Lower leg skin (tissue), 4 donors: ENCODE measurements at regions not wholly inside any gene's neighbourhood (a gene's known extent, or its start where the extent isn't known, plus 50 kb on each side); places are given as distances from the start of the nearest gene placed in this dataset.

Experiments used
- DNase-seq, 2 donors: peaks; one replicate each; pipeline ENCODE4 v3.0.0-alpha.2; 2019; ENCODE audit warnings: low spot score in 2 of 2
- H3K4me3 ChIP-seq: fragments of 200-600 bp; sonication (generic); 2 replicates; pipeline ENCODE4 v1.5.1; 2017; ENCODE audit warnings: mild to moderate bottlenecking, low read depth; ENCODE audit not compliant: poor library complexity, severe bottlenecking
- POLR2A ChIP-seq, 2 donors: fragments of 450-650 bp; IDR thresholded peaks; one replicate each; pipeline ENCODE4 v1.6.1; 2016 to 2017; ENCODE audit warnings: antibody characterized with exemption in 2 of 2, mild to moderate bottlenecking in 1 of 2, moderate library complexity in 1 of 2
- WGBS, 2 donors: methylation state at CpG; one replicate each; pipeline ENCODE4 v1.1.5; 2018; 5-methylcytosine and 5-hydroxymethylcytosine counted together
- intact Hi-C: fragments of 100-400 bp; cut with DNase I; formaldehyde crosslinking; loops from one replicate; pipeline ENCODE4 v1.15.0; 2023; ENCODE audit warnings: low total_unique reads
- TF ChIP-seq, protein P1 (sequence below), 3 donors: fragments of 450-650 bp; IDR thresholded peaks; one replicate each; pipeline ENCODE4 v1.5.1; 2016; ENCODE audit warnings: antibody characterized with exemption in 3 of 3, mild to moderate bottlenecking in 3 of 3, moderate library complexity in 2 of 3

- H3K4me3 ChIP-seq = no peak overlapping the region
- TF ChIP-seq POLR2A (IDR thresholded peaks at IDR 0.05) = no peak
- TF ChIP-seq, protein P1, sequence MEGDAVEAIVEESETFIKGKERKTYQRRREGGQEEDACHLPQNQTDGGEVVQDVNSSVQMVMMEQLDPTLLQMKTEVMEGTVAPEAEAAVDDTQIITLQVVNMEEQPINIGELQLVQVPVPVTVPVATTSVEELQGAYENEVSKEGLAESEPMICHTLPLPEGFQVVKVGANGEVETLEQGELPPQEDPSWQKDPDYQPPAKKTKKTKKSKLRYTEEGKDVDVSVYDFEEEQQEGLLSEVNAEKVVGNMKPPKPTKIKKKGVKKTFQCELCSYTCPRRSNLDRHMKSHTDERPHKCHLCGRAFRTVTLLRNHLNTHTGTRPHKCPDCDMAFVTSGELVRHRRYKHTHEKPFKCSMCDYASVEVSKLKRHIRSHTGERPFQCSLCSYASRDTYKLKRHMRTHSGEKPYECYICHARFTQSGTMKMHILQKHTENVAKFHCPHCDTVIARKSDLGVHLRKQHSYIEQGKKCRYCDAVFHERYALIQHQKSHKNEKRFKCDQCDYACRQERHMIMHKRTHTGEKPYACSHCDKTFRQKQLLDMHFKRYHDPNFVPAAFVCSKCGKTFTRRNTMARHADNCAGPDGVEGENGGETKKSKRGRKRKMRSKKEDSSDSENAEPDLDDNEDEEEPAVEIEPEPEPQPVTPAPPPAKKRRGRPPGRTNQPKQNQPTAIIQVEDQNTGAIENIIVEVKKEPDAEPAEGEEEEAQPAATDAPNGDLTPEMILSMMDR (IDR thresholded peaks at IDR 0.05) = no peak
- 50 to 55% methylated on average over 13 of the region's 13 CpGs for WGBS, 2 donors
- DNase-seq = no peak
- intact Hi-C loops = no loop called here
These were observed 204.6 kb upstream of the IL12A start for GRCh38 chr3:159783780-159784742.

DNA sequence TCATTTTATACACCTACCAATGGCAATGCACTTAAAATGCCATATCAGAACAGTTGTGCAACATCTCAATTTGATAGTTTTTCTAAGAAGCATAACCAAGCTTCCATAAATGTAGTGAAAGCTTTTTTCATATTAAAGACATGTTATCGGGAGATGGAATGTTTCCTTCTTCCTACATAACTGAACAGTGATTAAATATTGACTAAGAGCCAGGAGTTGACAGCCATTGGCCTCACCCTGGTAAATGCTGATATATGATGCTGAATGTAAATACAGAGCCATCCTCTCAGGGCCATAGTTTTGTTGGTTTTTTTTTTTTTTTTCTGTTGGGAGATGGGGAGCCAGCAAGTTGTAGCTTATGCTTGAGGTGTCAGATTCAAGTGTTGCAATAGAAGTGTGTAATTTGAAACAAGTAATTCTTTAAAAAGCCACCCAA, 203.3 kb upstream of the IL12A start:
- intact Hi-C loops = no loop called here
- no peak for DNase-seq
- TF ChIP-seq, protein P1 (IDR thresholded peaks at IDR 0.05) = no peak
- no peak for TF ChIP-seq POLR2A (IDR thresholded peaks at IDR 0.05)
- 38 to 43% methylated on average over 1 of the region's 1 CpG for WGBS, 2 donors
- no peak overlapping the region for H3K4me3 ChIP-seq

DNA sequence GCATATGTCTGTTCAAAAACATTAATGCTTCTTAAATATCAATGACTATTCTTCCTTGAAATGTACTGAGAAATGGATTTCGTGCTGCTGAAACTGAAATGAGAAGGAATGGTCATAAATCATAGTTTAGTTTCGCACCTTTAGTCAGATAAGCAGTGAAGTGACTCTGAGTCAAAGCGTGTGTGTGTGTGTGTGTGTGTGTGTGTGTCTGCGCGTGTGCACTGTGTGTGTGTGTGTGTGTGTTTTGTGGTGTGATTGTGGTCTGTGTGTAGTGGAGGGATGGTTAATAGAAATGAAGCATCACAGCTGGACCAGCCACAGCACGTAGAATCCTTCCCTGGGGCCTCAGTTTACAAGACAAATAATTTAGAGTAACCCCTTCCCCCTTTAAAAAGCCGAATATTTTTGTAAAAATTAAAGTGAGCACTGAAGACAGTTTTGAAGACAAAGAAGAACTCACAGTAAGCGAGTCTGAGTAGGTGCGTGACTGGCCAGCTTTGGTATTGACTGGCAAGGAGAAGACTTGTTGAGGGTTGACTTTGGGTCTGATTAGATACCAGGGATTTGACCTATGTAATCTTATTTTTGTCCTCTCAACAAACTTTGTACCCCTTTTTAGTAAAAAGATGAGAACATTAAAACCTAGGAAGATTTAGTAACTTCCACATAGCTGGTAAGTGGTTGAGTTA, 202.0 kb upstream of the IL12A start:
- no peak for DNase-seq
- 69 to 72% methylated on average over 9 of the region's 9 CpGs for WGBS, 2 donors
- no peak overlapping the region for H3K4me3 ChIP-seq
- TF ChIP-seq POLR2A (IDR thresholded peaks at IDR 0.05) = no peak
- TF ChIP-seq, protein P1 (IDR thresholded peaks at IDR 0.05) = no peak
- intact Hi-C loops = no loop called here

DNA sequence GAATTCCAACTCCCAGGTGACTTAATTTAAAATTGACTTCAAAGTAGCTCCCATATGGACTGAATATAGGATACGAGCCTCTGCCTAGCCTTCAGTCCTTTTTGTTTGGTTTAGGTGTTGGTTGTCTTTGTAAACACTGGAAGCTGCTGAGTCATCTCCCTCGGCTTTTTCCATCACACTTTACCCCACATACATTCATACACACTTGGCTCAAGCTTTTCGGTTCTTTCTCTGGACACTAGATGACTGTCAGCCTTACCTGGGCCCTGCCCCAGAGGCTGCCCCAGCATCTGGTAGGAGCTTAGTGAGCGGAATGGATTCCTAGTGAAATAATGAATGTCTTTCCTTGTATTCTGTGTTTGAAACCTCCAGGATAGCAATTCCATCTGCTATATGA, 201.5 kb upstream of the IL12A start:
- DNase-seq = no peak
- TF ChIP-seq, protein P1 (IDR thresholded peaks at IDR 0.05) = no peak
- no peak for TF ChIP-seq POLR2A (IDR thresholded peaks at IDR 0.05)
- intact Hi-C loops = no loop called here
- H3K4me3 ChIP-seq = no peak overlapping the region
- 48 to 57% methylated on average over 4 of the region's 4 CpGs for WGBS, 2 donors

DNA sequence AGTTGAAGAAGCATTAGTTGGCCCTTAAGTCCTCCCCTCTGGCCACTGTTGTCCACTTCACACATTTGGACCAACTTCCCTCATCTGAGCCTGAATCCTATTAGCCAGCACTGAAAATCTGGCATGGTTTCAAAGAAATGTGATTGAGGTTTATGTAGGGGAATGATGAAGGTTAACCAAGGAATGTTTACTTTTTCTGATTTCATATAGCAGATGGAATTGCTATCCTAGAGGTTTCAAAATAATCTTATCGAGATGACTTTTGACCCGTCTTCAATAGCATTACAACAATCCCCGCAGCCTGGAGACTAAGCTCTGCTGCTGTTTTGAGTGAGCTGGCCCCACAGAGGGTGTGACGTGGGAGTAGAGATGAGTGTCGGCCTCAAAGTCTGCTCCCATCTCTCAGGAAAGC, 200.8 kb upstream of the IL12A start:
- 57 to 66% methylated on average over 5 of the region's 5 CpGs for WGBS, 2 donors
- no peak for DNase-seq
- no peak for TF ChIP-seq POLR2A (IDR thresholded peaks at IDR 0.05)
- H3K4me3 ChIP-seq = no peak overlapping the region
- intact Hi-C loops = no loop called here

DNA sequence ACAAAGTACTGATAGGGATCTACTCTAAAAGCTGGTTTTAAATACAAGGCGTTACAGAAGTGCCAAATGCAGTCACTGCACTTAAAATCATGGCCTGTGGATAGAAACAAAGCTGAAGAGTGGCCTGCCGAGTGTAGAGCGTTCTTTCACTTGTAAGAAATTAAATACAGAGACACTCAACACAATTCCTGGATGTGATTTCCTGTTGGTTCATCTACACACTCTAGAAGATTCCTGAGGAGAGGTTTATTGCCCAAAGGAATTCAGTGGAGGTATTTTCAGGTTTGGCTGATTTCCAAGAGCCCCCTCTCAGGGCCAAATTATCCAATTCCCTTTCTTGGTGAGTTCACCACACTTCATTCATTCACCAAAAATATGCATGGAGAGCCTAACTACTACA, 200.3 kb upstream of the IL12A start:
- WGBS, 2 donors = 50 to 61% methylated on average over 3 of the region's 3 CpGs
- DNase-seq = no peak
- intact Hi-C loops = no loop called here
- TF ChIP-seq, protein P1 (IDR thresholded peaks at IDR 0.05) = no peak
- no peak for TF ChIP-seq POLR2A (IDR thresholded peaks at IDR 0.05)
- no peak overlapping the region for H3K4me3 ChIP-seq
